Vagina (tissue), 2 donors: ENCODE measurements at regions not wholly inside any gene's neighbourhood (a gene's known extent, or its start where the extent isn't known, plus 50 kb on each side); places are given as distances from the start of the nearest gene placed in this dataset.

Experiments
- DNase-seq, 2 donors: peaks; one replicate each; pipeline ENCODE4 v3.0.0-alpha.2; 2017; ENCODE audit errors: extremely low spot score in 2 of 2
- H3K27ac ChIP-seq: fragments of 200-600 bp; sonication (generic); one replicate; pipeline ENCODE4 v1.5.1; 2019
- H3K27me3 ChIP-seq: fragments of 200-600 bp; sonication (generic); one replicate; pipeline ENCODE4 v1.5.1; 2019
- H3K36me3 ChIP-seq, 2 donors: fragments of 200-600 bp; sonication (generic); one replicate each; pipeline ENCODE4 v1.5.1; 2017 to 2019
- H3K4me1 ChIP-seq: fragments of 200-600 bp; sonication (generic); one replicate; pipeline ENCODE4 v1.5.1; 2019
- H3K4me3 ChIP-seq, 2 donors: fragments of 200-600 bp; sonication (generic); 1 replicate in 1 of 2; 2 replicates in 1 of 2; pipeline ENCODE4 v1.5.1; 2016 to 2019
- H3K9me3 ChIP-seq: fragments of 200-600 bp; sonication (generic); one replicate; pipeline ENCODE4 v1.5.1; 2019
- CTCF ChIP-seq, 3 experiments: fragments of 450-650 bp in 2 of 3; fragments of 200-600 bp in 1 of 3; sonication (generic) in 1 of 3; IDR thresholded peaks; one replicate each; pipeline ENCODE4 v1.5.1; 2017 to 2019; ENCODE audit warnings: antibody characterized with exemption in 3 of 3, mild to moderate bottlenecking in 2 of 3, moderate library complexity in 2 of 3
- POLR2A ChIP-seq, 2 donors: fragments of 450-650 bp; IDR thresholded peaks; one replicate each; pipeline ENCODE4 v1.6.1; 2017; ENCODE audit warnings: antibody characterized with exemption in 2 of 2, mild to moderate bottlenecking in 2 of 2, moderate library complexity in 2 of 2
- POLR2AphosphoS5 ChIP-seq, 2 donors: sonication (generic); formaldehyde crosslinking; IDR thresholded peaks; one replicate each; pipeline ENCODE4 v1.9.0; 2017; ENCODE audit warnings: antibody characterized with exemption in 2 of 2, mild to moderate bottlenecking in 2 of 2, low read depth in 1 of 2; ENCODE audit not compliant: insufficient read depth in 1 of 2
- intact Hi-C: fragments of 100-400 bp; cut with DNase I; formaldehyde crosslinking; loops from one replicate; pipeline ENCODE4 v1.15.1; 2023

- no peak for DNase-seq
- intact Hi-C loops = no loop called here
- TF ChIP-seq POLR2A (IDR thresholded peaks at IDR 0.05) (no peak), POLR2AphosphoS5 (IDR thresholded peaks at IDR 0.05; ENCODE audit: insufficient read depth in 1 of 2, low read depth in 1 of 2) (no peak), CTCF (IDR thresholded peaks at IDR 0.05) (no peak)
- no peaks in the 10 kb centered on the region for H3K9me3 ChIP-seq
- H3K4me1 ChIP-seq = no peaks in the 10 kb centered on the region
- no peak overlapping the region for H3K27ac ChIP-seq
- no peaks in the 10 kb centered on the region for H3K36me3 ChIP-seq
- H3K4me3 ChIP-seq = no peak overlapping the region
- H3K27me3 ChIP-seq = no peaks in the 10 kb centered on the region
Observed at GRCh38 chr12:114821570-114821969, 137.6 kb upstream of the TBX3 start.

GRCh38 chr12:114820796-114821195, 136.8 kb upstream of the TBX3 start:
- DNase-seq = no peak
- Histone ChIP-seq H3K36me3 (no peaks in the 10 kb centered on the region), H3K4me1 (no peaks in the 10 kb centered on the region), H3K27me3 (no peaks in the 10 kb centered on the region), H3K4me3 (no peak overlapping the region), H3K27ac (no peak overlapping the region), H3K9me3 (no peaks in the 10 kb centered on the region)
- TF ChIP-seq POLR2A (IDR thresholded peaks at IDR 0.05) (no peak), CTCF (IDR thresholded peaks at IDR 0.05) (no peak), POLR2AphosphoS5 (IDR thresholded peaks at IDR 0.05; ENCODE audit: insufficient read depth in 1 of 2, low read depth in 1 of 2) (no peak)
- intact Hi-C loops = no loop called here

- no peaks in the 10 kb centered on the region for H3K4me1 ChIP-seq
- TF ChIP-seq POLR2AphosphoS5 (IDR thresholded peaks at IDR 0.05; ENCODE audit: insufficient read depth in 1 of 2, low read depth in 1 of 2) (no peak), POLR2A (IDR thresholded peaks at IDR 0.05) (no peak), CTCF (IDR thresholded peaks at IDR 0.05) (no peak)
- H3K27ac ChIP-seq = no peak overlapping the region
- H3K36me3 ChIP-seq = no peaks in the 10 kb centered on the region
- H3K27me3 ChIP-seq = no peaks in the 10 kb centered on the region
- DNase-seq = no peak
- no peak overlapping the region for H3K4me3 ChIP-seq
- no peaks in the 10 kb centered on the region for H3K9me3 ChIP-seq
- intact Hi-C loops = no loop called here
Observed at GRCh38 chr12:114817571-114818425, 133.8 kb upstream of the TBX3 start.

- intact Hi-C loops = no loop called here
- no peak for DNase-seq
- Histone ChIP-seq H3K4me3 (no peak overlapping the region), H3K27me3 (no peaks in the 10 kb centered on the region), H3K36me3 (no peaks in the 10 kb centered on the region), H3K27ac (no peak overlapping the region), H3K9me3 (no peaks in the 10 kb centered on the region), H3K4me1 (no peaks in the 10 kb centered on the region)
- no peak for TF ChIP-seq POLR2AphosphoS5 (IDR thresholded peaks at IDR 0.05; ENCODE audit: insufficient read depth in 1 of 2, low read depth in 1 of 2)
- TF ChIP-seq CTCF (IDR thresholded peaks at IDR 0.05) = no peak
- no peak for TF ChIP-seq POLR2A (IDR thresholded peaks at IDR 0.05)
Observed at GRCh38 chr12:114815026-114815795, 131.2 kb upstream of the TBX3 start.
